ENCODE measurements at regions not wholly inside any gene's neighbourhood (a gene's known extent, or its start where the extent isn't known, plus 50 kb on each side); places are given as distances from the start of the nearest gene placed in this dataset.

GRCh38 chr1:218207194-218207593 lies 77.9 kb upstream of the RRP15 start:
- no peaks in the 10 kb centered on the region for H3F3A ChIP-seq (ENCODE audit: insufficient read depth, low read length)
- no peaks in the 10 kb centered on the region for H3K79me2 ChIP-seq (ENCODE audit: low read length)
- TF ChIP-seq EZH2 (optimal IDR thresholded peaks at IDR 0.05; ENCODE audit: low read depth, low read length) (no peak), EZH2phosphoT487 (IDR thresholded peaks at IDR 0.05; ENCODE audit: low read length) (no peak), CTCF (IDR thresholded peaks at IDR 0.05; ENCODE audit: low read length) (no peak)
- H3K9me3 ChIP-seq (replicated peaks; ENCODE audit: insufficient read depth, low read length) = no peaks in the 10 kb centered on the region
- H3K36me3 ChIP-seq (replicated peaks; ENCODE audit: insufficient read depth, low read length) = no peaks in the 10 kb centered on the region
- no peaks in the 10 kb centered on the region for H4K20me1 ChIP-seq (ENCODE audit: insufficient read depth, low read length)
- no peaks in the 10 kb centered on the region for H3K27me3 ChIP-seq (replicated peaks; ENCODE audit: insufficient read depth, low read length)
- H3K4me3 ChIP-seq (ENCODE audit: low read length) = no peak overlapping the region
- DNase-seq = no peak
- H2AFZ ChIP-seq (ENCODE audit: low read length) = no peak overlapping the region
- H3K9ac ChIP-seq (ENCODE audit: low read length) = no peak overlapping the region
- no peaks in the 10 kb centered on the region for H3K9me2 ChIP-seq (replicated peaks; ENCODE audit: insufficient read depth, low read length)
- H3K4me2 ChIP-seq (ENCODE audit: low read depth, low read length) = no peak overlapping the region
- no peak overlapping the region for H3K27ac ChIP-seq (ENCODE audit: low read length)
- H3K4me1 ChIP-seq (ENCODE audit: low read length) = no peaks in the 10 kb centered on the region

DNA sequence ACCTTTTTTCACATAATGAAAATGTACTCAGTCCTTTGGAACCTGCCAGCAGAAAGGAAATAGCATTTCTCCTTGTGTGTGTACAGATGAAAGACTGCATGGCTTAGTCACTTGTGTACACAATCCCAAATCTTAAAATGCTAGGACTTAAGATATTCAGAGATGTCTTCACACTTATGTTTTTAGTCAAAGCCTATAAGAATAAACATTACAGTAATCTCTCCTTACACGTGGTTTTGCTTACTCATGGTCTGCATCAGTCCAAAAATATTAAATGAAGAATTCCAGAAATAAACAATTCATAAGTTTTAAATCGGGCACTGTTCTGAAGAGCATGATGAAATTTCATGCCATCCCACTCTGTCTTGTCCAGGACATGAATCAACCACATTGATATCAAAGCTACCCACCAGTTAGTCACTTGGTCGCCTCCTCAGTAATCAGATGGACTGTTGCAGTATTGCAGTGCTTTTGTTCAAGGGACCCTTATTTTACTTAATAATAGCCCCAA lies 75.7 kb upstream of the RRP15 start:
- Histone ChIP-seq H2AFZ (ENCODE audit: low read length) (no peak overlapping the region), H3K79me2 (ENCODE audit: low read length) (no peaks in the 10 kb centered on the region), H3F3A (ENCODE audit: insufficient read depth, low read length) (no peaks in the 10 kb centered on the region), H3K4me2 (ENCODE audit: low read depth, low read length) (no peak overlapping the region), H3K27me3 (replicated peaks; ENCODE audit: insufficient read depth, low read length) (no peaks in the 10 kb centered on the region), H3K4me3 (ENCODE audit: low read length) (no peak overlapping the region), H3K36me3 (replicated peaks; ENCODE audit: insufficient read depth, low read length) (no peaks in the 10 kb centered on the region), H3K27ac (ENCODE audit: low read length) (no peak overlapping the region), H4K20me1 (ENCODE audit: insufficient read depth, low read length) (no peaks in the 10 kb centered on the region), H3K4me1 (ENCODE audit: low read length) (no peaks in the 10 kb centered on the region), H3K9ac (ENCODE audit: low read length) (no peak overlapping the region), H3K9me3 (replicated peaks; ENCODE audit: insufficient read depth, low read length) (no peaks in the 10 kb centered on the region), H3K9me2 (replicated peaks; ENCODE audit: insufficient read depth, low read length) (no peaks in the 10 kb centered on the region)
- TF ChIP-seq CTCF (IDR thresholded peaks at IDR 0.05; ENCODE audit: low read length) = no peak
- DNase-seq = no peak

GRCh38 chr1:218211241-218211640 lies 73.9 kb upstream of the RRP15 start:
- no peak overlapping the region for H3K4me2 ChIP-seq (ENCODE audit: low read depth, low read length)
- no peak overlapping the region for H2AFZ ChIP-seq (ENCODE audit: low read length)
- no peak overlapping the region for H3K27ac ChIP-seq (ENCODE audit: low read length)

More at GRCh38 chr1:218211241-218211640, 73.9 kb upstream of the RRP15 start:
- H3K27me3 ChIP-seq (replicated peaks; ENCODE audit: insufficient read depth, low read length) = no peaks in the 10 kb centered on the region
- H4K20me1 ChIP-seq (ENCODE audit: insufficient read depth, low read length) = no peaks in the 10 kb centered on the region
- H3K9ac ChIP-seq (ENCODE audit: low read length) = no peak overlapping the region
- no peaks in the 10 kb centered on the region for H3K4me1 ChIP-seq (ENCODE audit: low read length)
- H3K9me3 ChIP-seq (replicated peaks; ENCODE audit: insufficient read depth, low read length) = no peaks in the 10 kb centered on the region
- DNase-seq = no peak
- H3K9me2 ChIP-seq (replicated peaks; ENCODE audit: insufficient read depth, low read length) = no peaks in the 10 kb centered on the region
- TF ChIP-seq CTCF (IDR thresholded peaks at IDR 0.05; ENCODE audit: low read length) = no peak
- no peak for TF ChIP-seq EZH2phosphoT487 (IDR thresholded peaks at IDR 0.05; ENCODE audit: low read length)
- TF ChIP-seq EZH2 (optimal IDR thresholded peaks at IDR 0.05; ENCODE audit: low read depth, low read length) = no peak
- no peak overlapping the region for H3K4me3 ChIP-seq (ENCODE audit: low read length)
- H3F3A ChIP-seq (ENCODE audit: insufficient read depth, low read length) = no peaks in the 10 kb centered on the region
- H3K36me3 ChIP-seq (replicated peaks; ENCODE audit: insufficient read depth, low read length) = no peaks in the 10 kb centered on the region
- no peaks in the 10 kb centered on the region for H3K79me2 ChIP-seq (ENCODE audit: low read length)

All from MM.1S (cell line).